Upper lobe of right lung (tissue), 1 donor: ENCODE measurements at regions not wholly inside any gene's neighbourhood (a gene's known extent, or its start where the extent isn't known, plus 50 kb on each side); places are given as distances from the start of the nearest gene placed in this dataset.

Experiments used
- ATAC-seq: fragments of 200-7000 bp; cut with Tn5 transposase; one replicate; pipeline ENCODE4 v1.9.1; 2020; ENCODE audit warnings: mild to moderate bottlenecking, moderate library complexity
- DNase-seq: peaks from one replicate; pipeline ENCODE4 v3.0.0-alpha.2; 2020
- H3K27ac ChIP-seq: fragments of 200-600 bp; one replicate; pipeline ENCODE4 v1.8.0; 2022
- H3K27me3 ChIP-seq: fragments of 200-600 bp; one replicate; pipeline ENCODE4 v1.8.0; 2022; ENCODE audit warnings: mild to moderate bottlenecking
- H3K36me3 ChIP-seq: fragments of 200-600 bp; one replicate; pipeline ENCODE4 v1.8.0; 2022
- H3K4me1 ChIP-seq: fragments of 200-600 bp; one replicate; pipeline ENCODE4 v1.8.0; 2022
- H3K4me3 ChIP-seq: fragments of 200-600 bp; one replicate; pipeline ENCODE4 v1.8.0; 2022; ENCODE audit warnings: mild to moderate bottlenecking
- H3K9me3 ChIP-seq: fragments of 200-600 bp; one replicate; pipeline ENCODE4 v1.8.0; 2022
- CTCF ChIP-seq: fragments of 200-600 bp; IDR thresholded peaks from one replicate; pipeline ENCODE4 v1.8.0; 2022; ENCODE audit warnings: antibody characterized with exemption
- intact Hi-C: fragments of 100-400 bp; cut with DNase I; formaldehyde crosslinking; loops from one replicate; pipeline ENCODE4 v1.11.0; 2022
- donor health status: DM: no; HTN: yes; CAD: no; lungs with severe emphysema.

- ATAC-seq (no peak), DNase-seq (no peak)
- H3K9me3 ChIP-seq: no peaks in the 10 kb centered on the region
- no peaks in the 10 kb centered on the region for H3K36me3 ChIP-seq
- H3K4me3 ChIP-seq: no peak overlapping the region
- intact Hi-C loops: no loop called here
- H3K27ac ChIP-seq: no peak overlapping the region
- H3K4me1 ChIP-seq: no peaks in the 10 kb centered on the region
- H3K27me3 ChIP-seq: peaks cover 7% of the 10 kb centered on the region
- no peak for TF ChIP-seq CTCF
Measured at GRCh38 chr7:26916336-26916735, 51.9 kb upstream of the SKAP2 start.
